HG03066 (cell line): ENCODE measurements at regions not wholly inside any gene's neighbourhood (a gene's known extent, or its start where the extent isn't known, plus 50 kb on each side); places are given as distances from the start of the nearest gene placed in this dataset.
"Not testable (repeated sequence)": the region's sequence is repeated elsewhere in the genome, so short reads cannot be mapped to it uniquely, and the experiment has no call there.

Experiments
- ATAC-seq: cut with Tn5 transposase; IDR thresholded peaks from one replicate; pipeline ENCODE4 v1.9.1; 2021; ENCODE audit warnings: low read depth; ENCODE audit not compliant: unreplicated experiment

DNA sequence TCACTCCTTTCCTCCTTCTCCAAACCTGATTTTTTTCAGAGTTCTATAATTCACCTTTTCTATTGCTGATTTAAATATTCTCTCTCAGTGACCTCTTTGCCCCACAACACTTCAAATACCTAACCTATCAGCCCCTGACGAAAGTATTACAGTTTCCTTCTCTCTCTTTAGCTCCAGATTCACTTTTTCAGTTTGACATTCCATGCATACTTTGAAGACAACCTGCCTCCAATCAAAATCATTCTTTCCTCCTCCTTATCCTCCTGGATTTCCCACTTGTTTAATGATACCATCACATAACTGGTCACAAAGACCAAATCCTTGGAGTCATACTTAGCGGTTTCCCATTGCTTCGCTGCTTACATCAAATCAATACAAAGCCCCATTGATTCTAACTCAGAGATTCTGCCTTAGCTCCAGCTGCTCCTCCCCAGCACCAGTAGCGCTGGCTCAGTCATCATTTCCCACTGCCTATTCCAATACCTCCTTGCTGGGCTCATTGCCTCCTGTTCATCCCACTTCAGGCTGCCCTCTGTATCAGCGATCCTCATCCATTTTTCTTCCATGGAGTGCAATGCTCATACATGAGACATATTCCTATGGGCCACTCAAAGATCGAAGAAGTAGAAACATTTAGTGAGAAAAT is 240.1 kb downstream of the ZNF92 start:
- ATAC-seq, result not testable (repeated sequence)

DNA sequence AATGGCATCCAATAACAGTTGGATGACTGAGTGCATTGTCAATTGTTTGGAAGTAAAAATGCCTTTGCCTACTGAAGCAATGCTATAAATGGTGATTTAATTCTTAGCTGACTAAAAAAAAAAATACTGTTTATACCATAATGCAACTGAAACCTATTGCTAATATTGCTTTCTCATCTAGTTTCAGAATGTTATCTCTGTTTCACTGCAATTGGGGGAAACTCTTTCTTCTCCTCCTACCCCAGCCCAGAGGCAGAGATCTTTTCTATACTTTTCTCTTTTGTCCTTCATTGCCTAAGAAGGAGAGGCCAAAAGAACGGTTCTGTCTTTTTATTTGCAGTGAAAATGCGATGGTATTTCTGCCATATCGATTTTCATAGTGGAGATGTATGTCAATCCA is 242.5 kb downstream of the ZNF92 start:
- not testable (repeated sequence) for ATAC-seq

DNA sequence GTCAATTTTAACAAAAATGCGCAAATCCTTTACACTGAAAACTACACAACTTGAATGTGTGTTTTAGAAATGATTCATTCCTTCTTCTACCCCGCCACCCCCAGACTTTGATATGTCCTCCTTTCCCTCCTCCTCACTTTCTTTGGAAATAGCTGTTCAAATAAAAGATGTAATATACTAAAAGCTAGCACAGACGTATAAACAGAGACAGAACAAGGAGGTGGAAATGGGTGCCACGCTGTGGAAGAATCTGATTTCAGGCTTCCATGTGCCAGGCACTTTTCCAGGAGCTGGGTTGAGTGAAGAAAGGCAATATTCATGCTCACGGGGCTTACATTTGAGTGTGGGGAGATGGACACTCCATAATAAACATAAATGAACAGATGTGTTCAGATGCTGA is 246.6 kb downstream of the ZNF92 start:
- not testable (repeated sequence) for ATAC-seq

DNA sequence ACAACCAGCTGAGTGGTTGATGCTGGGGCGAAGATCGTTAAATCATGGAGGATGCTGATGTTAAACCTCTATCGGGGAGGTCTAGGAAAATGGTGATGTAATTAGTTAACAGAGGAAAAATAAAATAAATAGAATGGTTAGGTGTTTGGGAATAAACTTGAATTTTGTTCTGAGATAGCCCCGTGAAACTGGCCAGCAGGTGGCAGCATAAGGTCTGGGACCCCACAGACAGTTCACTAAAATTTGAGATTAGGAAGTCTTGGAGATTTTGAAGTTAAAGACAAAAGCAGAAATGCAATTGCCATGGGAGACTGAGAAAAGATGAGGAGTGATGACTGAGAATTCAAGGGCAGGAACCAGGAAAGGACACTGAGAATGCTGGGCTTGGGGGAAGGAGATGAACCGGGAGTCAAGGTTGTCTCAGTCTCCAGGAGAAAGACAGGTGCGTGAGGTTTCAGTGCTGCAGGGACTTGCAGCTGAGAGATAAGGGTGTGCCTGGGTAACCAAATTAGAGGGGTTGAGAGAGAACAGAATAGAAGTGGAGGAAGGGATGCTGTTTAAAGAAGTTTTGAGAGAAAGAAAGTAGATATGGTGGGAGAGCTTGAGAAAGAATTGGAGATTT is 248.0 kb downstream of the ZNF92 start:
- not testable (repeated sequence) for ATAC-seq

DNA sequence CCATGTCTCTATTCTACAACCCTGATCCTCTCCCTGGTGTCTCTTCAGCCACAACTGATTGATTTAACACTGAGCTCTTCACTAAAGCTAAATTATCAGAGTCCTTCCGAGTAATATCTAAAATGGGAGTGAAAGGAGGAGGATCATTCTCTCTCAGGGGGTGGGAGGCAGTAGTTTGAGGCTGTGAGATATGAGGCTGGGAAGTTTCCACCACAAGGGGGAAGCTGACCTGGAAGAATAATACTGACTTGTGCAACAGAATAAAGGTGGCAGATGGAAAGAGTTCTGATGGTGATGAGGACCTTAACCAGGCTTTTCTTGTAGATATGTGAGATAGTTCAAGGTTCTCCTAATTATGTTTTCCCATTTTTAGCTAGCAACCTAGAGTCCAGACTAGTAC is 241.6 kb upstream of the VKORC1L1 start:
- not testable (repeated sequence) for ATAC-seq

DNA sequence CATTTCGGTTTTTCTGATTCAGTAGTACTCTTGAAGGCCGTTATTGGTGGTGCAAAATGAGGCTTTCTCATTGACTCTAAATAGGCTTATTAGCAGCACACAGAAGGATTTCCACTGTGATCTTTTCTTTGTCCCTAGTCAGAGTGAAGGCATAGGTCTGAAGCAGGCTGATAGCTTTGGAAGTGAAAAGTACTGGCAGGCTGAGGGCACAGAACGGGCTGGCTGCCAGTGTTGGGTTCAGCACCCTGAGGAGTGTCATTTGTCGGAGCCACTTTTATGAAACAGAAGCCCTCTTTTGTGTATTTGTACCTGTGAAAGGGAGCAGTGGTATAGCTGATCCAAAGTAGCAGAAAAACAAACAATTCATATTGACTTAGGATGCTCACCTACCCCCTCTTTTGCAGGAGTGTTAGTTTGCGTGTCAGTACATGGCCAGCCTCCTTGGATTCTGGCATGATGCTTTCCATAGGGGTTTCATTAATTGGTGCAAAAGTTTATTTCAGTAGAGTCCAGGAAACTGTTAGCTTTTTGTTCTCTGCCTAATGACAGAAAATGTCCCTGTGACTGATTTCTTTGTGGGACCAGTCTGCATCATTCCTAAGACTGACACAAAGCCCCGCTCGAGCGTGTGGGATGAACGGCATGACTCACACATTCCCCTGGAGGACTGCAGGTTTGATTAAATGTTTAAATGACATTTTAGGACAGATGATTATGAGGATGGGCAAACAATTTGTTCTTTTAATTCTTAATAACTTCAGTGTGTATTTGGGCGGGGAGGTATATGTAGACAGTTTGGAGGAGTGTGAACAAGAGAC is 239.1 kb upstream of the VKORC1L1 start:
- not testable (repeated sequence) for ATAC-seq

DNA sequence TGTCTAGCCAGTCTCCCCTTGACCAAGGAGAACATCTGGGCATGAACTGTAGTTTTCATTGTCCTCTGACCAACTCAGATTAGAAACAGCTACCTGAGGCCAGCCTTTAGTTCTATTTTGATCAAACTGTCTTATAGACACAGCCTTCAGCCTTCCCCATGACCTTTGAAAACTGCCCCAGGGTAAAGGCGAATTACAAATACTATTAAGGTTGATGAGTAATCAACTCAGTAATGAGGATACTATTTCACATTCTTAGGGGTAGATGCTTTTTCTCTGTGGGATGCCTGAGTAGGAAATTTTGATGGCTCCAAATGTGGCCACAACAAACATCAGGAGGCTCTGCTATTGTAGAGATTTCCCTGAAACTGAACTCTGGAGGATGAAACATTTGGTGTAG is 234.0 kb upstream of the VKORC1L1 start:
- not testable (repeated sequence) for ATAC-seq

DNA sequence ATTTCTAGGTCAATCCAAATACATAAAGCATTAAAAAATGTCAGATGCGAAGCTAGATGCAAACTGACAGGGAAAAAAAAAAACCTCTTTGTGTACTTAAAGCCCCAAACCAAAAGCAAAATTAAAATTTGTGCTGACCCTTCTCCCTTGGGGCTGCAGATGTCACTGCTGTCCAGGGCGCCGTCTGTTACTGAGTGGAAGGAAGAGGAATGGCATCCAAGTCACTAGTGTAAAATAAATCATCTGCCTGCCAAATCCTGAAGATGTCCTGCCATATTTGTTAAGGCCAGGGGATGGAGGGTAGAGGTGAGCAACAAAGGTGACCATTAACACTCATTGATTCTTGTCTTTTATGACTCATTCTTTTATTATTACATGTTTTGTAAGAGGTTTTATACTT is 233.2 kb upstream of the VKORC1L1 start:
- not testable (repeated sequence) for ATAC-seq

DNA sequence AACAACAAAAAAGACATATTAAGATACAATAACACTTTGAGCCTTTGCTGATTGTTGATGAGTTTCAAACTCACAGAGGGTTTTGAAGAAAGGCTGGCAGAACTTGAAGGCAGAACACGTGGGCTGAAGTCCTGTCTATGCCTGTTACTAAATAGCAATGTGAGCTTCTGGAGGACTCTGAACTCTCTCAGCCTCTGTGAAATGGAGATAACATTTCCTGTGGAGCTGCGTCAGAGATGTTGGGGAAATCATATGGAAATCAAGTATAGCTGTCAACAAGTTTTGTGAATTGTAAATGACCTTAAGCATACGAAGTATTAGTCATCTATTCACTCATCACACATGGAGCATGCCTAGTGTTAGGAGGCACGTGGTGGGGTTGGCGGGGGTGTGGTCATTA is 229.4 kb upstream of the VKORC1L1 start:
- not testable (repeated sequence) for ATAC-seq

DNA sequence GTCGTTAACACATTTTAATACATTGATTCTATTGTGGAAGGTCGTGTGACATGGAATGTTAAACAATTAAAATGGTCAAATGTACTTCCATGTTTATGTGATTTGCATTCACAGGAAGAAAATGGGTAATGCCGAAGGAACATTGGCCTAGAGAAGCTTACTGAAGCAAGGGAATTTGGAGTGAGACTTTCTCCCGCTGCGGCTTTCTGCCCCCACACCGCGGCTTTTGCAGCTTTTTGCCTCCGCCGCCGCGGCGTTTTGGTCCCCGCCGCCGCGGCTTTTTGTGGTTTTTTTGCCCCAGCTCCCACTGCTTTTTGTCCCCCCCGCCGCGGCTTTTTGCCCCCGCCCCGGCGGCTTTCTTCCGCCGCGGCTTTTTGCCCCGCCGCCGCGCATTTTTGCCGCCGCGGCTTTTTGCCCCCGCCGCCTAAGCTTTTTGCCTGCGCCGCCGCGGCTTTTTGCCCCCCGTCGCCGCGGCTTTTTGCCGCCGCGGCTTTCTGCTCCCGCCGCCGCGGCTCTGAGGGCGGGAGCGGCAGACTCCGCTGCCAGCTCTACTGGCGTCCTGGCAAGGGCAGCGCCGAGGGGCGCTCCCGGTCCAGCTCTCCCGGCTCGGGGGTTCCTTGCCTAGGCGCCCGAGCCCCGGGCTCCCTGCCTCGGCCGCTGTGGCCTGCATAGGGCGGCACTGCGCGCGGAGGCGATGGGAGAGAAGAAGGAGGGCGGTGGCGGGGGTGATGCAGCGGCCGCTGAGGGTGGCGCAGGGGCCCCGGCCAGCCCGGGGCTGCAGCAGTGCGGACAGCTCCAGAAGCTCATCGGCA is 225.5 kb upstream of the VKORC1L1 start:
- not testable (repeated sequence) for ATAC-seq

DNA sequence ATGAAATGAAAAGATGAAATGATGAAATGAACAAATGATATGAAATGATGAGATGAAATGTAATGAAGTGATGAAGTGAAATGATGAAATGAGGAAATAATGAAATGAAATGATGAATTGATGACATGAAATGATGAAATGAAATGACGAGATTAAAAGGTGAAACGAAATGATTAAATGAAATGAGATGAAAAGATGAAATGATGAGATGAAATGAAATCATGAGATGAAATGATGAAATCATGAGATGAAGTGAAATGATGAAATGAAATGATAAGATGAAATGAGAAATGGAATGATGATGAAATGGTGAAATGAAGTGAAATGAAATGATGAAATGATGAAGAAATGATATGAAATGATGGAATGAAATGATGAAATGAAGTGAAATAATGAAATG is 221.7 kb upstream of the VKORC1L1 start:
- ATAC-seq, result not testable (repeated sequence)

DNA sequence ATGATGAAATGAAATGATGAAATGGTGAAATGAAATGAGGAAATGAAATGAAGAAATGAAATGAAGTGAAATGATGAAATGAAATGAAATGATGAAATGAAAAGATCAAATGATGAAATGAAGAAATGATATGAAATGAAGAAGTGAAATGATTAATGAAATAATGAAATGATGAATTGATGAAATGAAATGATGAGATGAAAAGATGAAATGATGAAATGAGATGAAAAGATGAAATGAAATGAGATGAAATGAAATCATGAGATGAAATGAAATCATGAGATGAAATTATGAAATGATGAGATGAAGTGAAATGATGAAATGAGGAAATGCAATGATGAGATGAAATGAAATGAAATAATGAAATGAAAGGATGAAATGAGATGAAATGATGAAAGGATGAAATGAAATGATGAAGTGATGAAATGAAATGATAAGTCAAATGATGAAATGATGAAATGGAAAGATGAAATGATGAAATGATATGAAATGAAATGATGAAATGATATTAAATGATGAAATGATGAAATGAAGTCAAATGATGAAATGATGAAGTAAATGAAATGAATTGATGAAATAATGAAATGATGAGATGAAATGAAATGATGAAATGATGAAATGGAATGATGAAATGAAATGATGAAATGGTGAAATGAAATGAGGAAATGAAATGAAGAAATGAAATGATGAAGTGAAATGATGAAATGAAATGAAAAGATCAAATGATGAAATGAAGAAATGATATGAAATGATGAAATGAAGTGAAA is 220.9 kb upstream of the VKORC1L1 start:
- ATAC-seq, result not testable (repeated sequence)

DNA sequence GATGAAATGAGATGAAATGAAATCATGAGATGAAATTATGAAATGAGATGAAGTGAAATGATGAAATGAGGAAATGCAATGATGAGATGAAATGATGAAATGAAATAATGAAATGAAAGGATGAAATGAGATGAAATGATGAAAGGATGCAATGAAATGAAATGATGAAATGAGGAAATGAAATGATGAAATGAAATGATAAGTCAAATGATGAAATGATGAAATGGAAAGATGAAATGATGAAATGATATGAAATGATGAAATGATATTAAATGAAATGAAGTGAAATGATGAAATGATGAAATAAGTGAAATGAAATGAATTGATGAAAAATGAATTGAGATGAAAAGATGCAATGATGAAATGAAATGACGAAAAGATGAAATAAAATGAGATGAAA is 220.2 kb upstream of the VKORC1L1 start:
- ATAC-seq, result not testable (repeated sequence)

DNA sequence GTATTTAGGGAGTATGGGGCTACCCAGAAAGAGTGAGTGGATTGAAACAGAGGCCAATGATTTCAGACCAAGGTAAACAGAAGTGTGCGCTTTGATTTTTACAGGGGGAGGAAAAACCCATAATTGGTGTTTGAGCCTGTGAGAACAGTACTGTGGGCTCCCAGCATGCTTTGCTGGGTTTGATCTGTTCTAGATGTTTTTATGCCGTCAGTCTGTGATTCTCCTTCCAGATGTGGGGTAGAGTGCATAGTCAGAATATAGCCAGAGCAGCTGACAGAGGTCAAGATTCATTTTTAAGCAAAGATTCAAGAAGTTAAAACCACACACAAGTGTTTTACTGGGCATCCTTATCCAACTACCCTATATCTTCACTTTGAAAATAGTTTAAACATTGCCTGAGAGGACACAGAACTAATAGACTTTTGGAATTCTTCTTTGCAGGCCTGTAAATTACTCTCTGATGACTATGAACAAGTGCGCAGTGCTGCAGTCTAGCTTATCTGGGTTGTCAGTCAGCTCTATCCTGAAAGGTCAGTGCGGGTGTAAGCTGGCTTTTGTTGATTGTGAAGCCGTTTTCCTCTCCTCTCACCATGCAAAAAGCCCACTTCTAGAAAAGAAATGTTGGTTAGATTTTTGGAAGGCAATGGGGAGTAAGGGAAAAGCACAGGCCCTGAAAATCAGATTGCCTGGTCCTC is 216.2 kb upstream of the VKORC1L1 start:
- not testable (repeated sequence) for ATAC-seq

DNA sequence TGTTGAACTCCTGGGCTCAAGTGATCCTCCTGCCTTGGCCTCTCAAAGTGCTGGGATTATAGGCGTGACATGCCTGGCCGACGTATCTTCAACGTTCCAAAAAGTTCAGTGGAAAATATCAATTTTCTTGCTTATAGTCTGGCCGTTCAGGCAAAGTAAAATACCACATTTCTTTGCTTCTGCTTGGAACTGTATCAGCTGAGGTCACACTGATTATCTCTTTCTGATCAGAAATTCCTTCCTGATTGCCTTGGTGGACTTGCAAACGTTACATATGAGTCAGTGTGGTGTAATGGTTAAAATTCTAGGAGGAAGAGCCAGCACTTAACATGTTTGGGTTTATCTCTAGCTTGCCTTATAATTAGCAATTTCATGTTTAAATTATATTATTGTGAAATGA is 189.5 kb upstream of the VKORC1L1 start:
- not testable (repeated sequence) for ATAC-seq

DNA sequence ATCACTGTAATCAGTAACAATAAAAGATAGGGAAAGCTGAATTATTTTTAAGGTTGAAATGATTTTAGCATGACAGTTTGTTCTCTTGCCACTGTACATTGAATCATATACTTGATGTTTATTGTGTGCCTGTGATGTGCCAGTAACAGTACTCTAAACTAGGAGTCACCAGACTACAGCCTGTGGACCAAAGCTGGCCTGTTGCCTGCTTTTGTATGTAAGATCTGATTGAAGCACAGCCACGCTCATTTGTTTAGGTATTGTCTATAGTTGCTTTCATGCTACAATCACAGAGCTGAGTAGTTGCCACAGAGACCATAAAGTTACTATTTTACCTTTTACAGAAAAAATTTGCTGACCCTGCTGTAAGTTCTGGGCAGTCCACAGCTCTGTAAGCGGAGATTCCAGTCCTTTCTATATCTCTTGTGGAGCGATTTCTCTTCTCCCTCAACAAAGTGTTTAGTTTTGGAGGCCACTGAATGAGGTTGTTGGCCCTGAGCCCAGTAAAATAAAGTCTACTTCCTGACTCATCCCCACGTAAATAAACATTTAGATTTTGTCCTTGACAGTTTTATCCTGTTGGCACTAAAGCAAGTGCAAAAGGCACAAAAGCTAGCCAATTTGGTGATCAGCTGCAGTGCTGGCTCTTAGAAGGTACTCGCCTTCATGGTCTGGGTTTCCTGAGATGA is 173.7 kb upstream of the VKORC1L1 start:
- not testable (repeated sequence) for ATAC-seq

DNA sequence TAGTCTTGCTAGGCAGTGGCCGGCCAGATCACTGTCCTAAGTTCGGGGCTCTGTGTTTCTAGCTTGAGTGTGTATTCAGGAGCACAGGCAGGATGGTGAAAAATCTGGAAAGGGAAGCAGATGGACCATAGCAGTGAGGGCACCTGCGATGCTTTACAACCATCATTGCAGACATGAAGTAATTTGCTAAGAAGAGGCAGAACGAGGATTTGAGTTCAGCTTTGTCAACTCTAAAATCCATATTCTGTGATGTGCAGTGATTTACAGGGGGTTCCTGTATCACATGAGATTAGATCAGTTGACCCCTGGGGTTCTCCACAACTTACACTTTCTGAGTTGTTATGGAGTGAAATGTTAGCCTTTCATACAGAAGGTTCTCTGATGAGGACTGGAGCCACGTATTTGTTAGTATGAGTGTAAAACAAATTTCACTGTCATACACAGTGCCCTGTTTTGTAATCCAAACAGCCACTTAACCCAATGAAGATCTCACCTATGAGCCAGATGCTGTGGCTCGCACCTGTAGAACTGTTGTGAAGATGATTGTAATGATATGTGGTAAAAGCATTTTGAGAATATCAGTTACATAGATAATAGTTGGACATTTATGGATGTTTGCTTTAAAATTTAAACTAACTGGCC is 173.0 kb upstream of the VKORC1L1 start:
- ATAC-seq, result not testable (repeated sequence)

DNA sequence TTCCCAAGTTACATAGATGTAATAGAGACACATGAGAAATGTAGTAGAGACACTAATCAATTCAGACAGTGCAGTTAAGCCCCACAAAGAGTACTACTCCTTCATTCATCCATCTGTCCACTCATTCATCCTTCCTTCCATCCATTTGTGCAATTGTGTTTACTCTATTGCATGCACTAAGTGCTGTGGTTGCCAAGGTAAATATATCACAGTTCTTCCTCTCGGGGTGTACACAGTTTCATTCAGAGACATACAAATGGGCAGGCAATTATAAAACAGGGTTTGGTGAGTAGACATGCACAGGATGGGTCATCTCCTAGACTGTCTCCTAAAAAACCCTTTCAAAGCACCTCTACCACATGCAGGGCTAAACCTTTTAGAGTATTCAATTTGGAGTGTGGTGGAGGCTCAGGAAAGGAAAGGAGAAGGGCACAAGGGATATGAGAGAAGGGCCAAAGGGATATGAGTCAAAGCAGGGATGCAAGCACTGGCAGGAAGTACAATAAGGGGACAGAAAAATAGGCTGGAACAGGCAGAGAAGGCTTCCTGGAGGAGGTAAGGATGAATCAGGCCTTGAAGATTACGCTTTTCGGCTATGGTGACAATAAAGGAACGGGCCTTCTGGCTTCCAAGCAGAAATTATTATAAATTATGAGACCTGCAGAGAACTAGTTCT is 153.6 kb upstream of the VKORC1L1 start:
- ATAC-seq, result not testable (repeated sequence)
